ENCODE measurements at regions not wholly inside any gene's neighbourhood (a gene's known extent, or its start where the extent isn't known, plus 50 kb on each side); places are given as distances from the start of the nearest gene placed in this dataset.

- DNase-seq: no peak
Observed at GRCh38 chr9:20191228-20191840, 402.5 kb upstream of the SLC24A2 start.

DNA sequence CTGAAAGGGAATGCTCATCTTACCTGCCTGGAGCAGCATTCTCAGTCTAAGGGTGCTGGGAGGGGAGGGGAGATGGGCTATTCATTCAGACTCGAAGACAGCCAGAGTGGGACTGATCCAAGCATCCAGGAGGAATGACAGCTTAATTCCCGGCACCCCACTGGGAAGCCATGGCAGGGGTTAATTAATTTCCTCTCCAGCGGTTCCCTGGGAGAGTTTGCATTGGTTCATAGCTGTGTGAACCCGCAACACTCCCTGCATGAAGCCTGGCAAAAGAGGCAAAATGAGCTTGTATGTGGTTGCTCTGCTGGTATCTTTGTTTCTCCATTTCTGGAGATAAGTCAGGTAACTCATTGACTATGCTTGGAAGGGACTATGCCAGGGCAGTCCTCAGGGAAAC is 401.0 kb upstream of the SLC24A2 start:
- DNase-seq: no peak

- DNase-seq: no peak
Observed at GRCh38 chr9:20188616-20189369, 400.0 kb upstream of the SLC24A2 start.

DNA sequence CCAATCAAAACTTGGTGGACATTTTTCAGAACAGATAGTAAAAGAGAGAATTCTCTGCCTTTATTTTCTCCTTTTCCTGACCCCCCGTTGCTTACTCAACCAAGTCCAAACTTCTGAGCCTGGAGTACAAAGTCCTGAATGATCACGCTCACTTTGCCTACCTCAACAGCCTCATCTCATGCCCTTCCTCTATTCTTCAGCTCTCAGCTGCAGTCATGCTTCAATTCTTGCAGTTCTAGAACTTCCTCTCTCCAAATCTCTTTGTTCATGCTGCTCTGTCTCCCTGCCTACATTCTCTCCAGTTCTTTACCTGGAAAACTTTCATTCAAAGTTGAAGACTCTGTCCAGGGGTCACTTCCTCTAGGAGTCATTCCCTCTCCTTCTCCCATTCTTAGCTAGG is 398.5 kb upstream of the SLC24A2 start:
- no peak for DNase-seq

DNA sequence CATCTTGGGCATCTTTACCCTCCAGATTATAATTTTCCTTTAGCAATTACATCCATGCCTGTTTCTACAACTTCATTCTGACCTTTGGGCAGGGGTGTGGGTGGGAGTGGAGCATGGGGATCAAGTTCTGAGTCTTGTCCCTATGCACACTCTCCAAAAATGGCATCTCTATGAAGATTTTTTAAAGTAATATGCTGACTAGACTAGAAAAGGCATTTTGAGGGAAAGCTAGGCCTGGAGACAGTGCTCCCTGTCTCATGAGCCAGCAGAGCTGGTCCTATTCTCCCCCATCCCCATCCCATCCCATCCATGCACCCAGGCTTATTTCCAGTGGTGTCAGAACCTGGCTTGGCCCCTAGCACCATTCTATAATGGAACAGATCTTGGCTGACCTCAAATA is 398.0 kb upstream of the SLC24A2 start:
- DNase-seq: no peak

DNA sequence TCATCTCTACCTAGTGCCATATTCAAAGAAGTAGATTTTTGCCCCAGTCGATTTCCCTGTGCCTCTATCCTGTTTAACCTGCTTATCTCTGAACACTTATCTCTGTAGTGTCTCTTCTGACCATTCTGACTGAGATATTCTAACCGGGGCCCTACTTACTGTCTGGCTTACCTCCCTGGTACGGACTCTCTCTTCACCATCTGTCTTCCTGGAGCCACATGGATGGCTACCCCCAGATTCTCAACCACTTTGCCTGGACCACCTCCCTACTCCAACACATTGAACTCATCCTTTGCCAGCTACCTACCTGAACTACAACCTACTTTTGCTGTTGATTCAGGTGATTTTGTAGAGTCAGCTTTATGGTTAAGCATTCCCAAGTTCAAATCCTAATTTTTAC is 397.4 kb upstream of the SLC24A2 start:
- no peak for DNase-seq

DNA sequence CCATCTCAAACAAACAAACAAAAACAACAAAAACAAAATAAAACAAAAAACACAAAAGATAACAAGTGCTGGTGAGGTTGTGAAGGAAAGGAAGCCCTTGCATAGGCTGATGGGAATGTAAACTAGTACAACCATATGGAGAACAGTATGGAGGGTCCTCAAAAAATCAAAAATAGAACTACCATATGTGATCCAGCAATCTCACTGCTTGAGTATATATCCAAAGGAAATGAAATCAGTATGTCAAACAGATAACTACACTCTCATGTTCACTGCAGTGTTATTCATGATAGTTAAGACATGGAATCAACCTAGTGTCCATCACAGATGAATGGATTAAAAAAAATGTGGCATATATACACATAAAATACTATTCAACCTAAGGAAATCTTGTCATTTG is 395.7 kb upstream of the SLC24A2 start:
- DNase-seq: no peak

DNA sequence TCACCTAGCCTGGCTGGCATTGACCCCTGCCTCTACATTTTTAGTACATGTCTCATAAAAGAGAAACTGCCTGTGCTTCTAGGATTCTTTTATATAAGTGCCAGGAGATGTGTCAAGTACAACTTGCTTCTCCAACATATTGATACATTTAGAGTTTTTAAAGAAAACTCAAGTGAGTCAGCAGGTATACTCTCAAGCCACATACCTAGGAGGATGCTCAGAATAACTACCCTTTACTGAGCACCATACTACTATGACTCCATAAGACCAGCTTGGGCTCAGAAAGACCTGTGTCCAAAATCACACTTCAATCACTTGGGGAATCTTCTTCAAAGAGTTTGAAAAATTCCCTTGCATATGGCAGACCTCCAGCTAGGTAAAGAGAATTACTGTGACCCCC is 389.8 kb upstream of the SLC24A2 start:
- DNase-seq: no peak

DNA sequence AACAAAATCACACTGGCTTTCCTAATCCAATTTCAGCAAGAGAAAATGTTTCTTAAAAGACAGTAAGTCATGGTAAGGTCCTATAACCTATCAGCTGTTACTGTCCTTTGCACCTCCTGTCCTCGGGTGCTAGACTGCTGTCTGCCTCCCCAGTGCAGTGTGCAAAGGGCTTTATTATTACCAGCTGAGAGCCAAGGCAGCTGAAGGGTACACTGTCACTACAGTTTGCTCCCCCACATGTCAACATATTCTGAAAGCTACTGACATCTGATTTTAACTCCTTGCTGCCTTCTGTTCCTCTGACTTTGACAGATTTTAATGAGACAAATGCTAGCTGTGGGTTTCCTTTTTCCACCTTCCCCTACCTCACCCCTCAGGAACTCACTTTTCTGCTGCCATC is 389.4 kb upstream of the SLC24A2 start:
- DNase-seq: no peak

GRCh38 chr9:20170122-20170521 is 381.3 kb upstream of the SLC24A2 start:
- DNase-seq: no peak

DNA sequence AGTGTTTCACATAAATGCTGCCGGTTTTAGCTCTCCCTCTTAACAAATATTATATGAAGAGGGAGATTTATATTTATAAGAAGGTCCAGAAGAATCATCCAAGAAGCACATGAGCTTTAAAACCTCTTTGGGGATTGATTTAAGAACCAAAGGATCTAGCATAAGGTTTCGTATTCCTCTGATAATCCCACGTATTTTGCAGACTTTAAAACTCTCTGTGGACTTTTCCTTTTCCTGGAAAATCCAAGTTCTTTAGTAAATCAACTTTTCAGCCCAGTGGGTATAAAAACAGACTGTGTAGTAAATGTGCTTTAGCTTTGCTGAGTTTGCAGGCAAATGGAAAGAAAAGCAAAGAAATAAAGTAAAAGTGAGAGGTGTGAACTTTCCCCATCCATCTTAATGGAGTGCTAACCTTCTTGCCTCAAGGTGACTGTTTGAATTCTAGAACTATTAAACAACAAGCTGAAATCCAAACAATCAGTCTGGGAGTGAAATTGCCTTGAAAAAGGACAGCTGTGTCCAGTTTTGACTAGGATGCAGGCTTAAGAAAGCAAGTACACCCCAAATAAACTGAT is 363.4 kb upstream of the SLC24A2 start:
- DNase-seq: no peak

DNA sequence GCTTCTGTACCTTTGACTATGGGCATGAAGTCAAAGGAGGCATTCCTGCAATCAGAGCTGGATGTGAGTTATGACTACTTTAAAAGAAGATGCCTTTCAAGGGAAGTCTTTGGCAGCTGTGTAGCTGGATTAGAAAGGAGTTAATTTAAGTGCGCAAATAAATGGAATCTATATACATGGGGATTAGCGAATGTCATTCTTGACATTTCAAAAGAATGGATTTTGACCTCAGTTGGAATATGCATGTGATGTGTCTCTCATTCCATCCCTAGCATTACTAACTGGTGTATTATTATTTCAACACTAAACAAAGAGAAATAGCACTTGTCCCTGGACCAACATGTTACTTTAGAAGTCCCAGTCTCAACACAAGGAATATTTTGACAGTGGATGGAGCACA is 359.6 kb upstream of the SLC24A2 start:
- no peak for DNase-seq

- no peak for DNase-seq
Observed at GRCh38 chr9:20144197-20144596, 355.4 kb upstream of the SLC24A2 start.

DNA sequence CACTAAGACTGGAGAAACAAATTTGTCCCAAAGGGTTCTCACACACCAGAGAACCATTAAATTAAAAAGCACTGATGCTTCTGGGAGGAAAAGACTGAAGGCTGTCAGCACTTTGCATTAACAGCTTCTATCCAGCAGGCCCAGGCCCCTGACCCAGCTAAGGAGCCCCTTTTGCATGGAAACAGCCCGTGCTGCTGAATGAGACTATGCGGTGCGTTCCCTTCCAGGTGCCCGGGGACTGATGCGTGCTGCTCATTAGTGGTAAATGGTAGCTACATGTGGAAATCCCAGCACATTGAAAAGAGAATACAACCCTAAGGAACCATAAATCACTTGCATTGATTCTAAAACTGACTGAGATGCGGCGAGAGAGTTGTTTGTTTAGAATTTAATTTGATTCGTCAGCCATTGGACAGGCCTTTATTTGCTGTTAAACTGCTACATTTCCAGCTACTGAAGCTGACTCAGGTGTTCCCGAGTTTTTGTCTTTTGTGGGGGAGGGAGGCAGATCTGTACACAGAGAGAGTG is 351.0 kb upstream of the SLC24A2 start:
- no peak for DNase-seq

DNA sequence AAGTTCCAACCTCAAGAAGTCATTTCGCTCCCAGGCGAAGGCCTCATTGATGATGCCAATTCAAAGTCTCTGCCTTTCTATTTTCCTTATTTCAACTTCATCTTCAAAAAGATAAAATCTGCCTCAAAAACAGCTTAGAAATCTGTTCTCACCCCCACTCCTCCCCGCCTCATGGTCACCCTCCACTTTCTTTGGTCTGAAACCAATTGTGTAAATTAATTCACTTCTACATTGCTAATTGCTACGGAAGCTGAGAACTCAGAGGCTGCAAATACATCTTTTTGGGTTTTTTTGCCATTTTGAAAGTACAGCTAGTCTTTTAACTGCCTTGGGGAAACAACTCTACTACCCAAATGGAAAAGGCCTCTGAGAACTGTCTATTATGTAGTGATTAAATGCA is 350.0 kb upstream of the SLC24A2 start:
- DNase-seq: no peak

GRCh38 chr9:20138116-20138515 is 349.3 kb upstream of the SLC24A2 start:
- no peak for DNase-seq

DNA sequence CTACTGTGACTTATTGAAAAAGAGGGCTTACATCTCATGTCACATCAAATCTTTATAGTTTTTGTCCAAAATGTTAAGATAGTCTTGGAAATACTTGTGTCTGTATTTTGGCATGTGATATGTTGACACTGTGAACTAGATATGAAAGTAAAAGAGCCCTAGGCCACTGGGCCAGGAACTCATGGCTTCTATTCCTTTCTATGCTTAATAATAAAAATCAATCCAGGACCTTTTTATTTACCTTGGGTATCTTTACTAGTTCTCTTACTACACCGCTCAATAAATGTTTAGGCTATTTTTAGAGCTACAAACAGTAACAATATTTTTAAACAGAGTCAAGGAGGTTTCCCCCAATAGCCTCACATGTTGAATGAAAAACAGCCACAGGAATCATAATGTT is 348.6 kb upstream of the SLC24A2 start:
- DNase-seq: no peak

- no peak for DNase-seq
Observed at GRCh38 chr9:20135119-20135697, 346.4 kb upstream of the SLC24A2 start.

DNA sequence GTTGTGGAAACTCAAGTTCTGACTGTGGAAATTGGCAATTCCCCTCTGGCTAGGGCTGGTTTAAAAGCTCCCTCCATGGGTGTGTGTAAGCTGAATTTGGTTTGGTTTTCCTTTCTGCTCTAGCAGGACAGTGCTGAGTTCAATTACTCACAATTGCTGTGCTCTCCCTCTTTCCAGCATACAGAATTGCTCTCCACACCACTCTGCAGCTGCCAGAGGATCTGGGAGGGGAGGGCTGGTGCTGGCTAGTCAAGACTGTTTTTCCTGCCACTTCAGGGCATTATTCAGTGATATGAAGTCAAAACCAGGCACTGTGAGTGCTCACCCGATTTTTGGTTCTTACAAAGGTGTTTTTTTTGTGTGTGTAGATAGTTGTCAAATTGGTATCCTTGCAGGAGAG is 336.9 kb upstream of the SLC24A2 start:
- no peak for DNase-seq

DNA sequence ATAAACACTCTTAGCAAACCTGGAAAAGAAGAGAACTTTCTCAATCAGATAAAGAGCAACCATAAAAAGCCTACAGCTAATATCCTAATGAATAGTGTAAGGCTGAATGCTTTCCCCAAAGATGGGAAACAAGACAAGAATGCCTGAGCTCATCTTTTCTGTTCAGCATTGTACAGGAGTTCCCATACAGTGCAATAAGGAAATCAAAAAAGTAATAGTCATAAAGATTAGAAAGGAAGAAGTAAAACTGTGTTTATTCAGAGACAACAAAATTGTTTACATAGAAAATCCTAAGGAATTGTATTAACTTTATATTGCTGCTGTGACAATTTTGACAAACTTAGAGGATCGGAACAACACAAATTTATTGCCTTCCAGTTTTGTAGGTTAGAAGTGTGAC is 330.7 kb upstream of the SLC24A2 start:
- DNase-seq: no peak

DNA sequence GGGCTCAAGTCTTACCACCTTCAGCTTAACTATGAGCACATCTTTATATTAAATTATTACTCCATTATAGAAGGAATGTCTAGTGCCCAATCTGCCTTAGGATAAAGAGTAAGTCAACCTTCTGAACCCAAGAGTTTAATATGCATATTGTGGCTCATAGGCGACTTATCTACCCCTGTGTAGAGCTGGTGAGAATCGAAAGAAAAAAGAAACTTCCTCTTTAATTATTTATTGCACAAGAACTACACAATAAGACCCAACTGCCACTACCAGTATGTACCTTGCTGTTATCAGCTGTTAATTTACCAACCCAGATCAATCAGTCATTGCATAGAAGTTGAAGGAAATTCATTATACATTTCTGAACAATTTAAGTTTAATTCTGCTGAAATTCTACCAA is 329.1 kb upstream of the SLC24A2 start:
- no peak for DNase-seq

- DNase-seq: no peak
Observed at GRCh38 chr9:20117482-20117881, 328.6 kb upstream of the SLC24A2 start.

GRCh38 chr9:20114974-20115373 is 326.1 kb upstream of the SLC24A2 start:
- no peak for DNase-seq

GRCh38 chr9:20112205-20112783 is 323.5 kb upstream of the SLC24A2 start:
- no peak for DNase-seq

Data from activated naive CD4-positive, alpha-beta T cell treated with Interleukin-2 at 50 U/mL for 16 hours (primary cell).